Fibroblast of villous mesenchyme (primary cell): ENCODE measurements at regions not wholly inside any gene's neighbourhood (a gene's known extent, or its start where the extent isn't known, plus 50 kb on each side); places are given as distances from the start of the nearest gene placed in this dataset.

ENCODE experiments used
- DNase-seq: peaks from one replicate; pipeline ENCODE4 v3.0.0-alpha.2; 2010; ENCODE audit warnings: low read depth
- H3K4me3 ChIP-seq: 2 replicates; pipeline ENCODE4 v1.5.1; 2011; ENCODE audit warnings: low read depth, mild to moderate bottlenecking, low read length
- CTCF ChIP-seq: IDR thresholded peaks from 2 replicates; pipeline ENCODE4 v1.5.1; 2012; ENCODE audit warnings: low read depth, mild to moderate bottlenecking, low read length; ENCODE audit not compliant: insufficient read depth

DNA sequence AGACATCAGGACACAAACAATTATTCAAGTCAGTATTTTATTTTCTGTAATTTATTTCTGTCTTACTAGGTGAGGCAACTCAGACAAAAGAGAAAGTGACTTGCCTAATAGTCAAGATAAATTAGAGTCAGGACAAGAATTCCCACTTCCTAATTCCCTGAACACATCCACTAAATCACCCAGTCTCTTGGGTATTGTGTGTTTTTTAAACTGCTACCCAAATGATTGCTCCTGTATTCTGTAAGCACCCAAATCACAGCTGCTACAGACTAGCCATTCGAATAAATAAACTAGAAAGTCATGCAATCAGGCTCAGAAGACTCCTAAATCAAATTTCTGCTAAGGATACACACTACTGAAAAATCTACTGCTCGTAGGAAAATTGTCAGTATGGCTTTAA lies 263.0 kb downstream of the DUSP6 start:
- no peak overlapping the region for H3K4me3 ChIP-seq
- TF ChIP-seq CTCF: no peak
- no peak for DNase-seq

GRCh38 chr12:89087876-89088275 lies 264.4 kb downstream of the DUSP6 start:
- H3K4me3 ChIP-seq: no peak overlapping the region
- DNase-seq: no peak
- no peak for TF ChIP-seq CTCF

GRCh38 chr12:89087149-89087825 lies 265.0 kb downstream of the DUSP6 start:
- DNase-seq: no peak
- TF ChIP-seq CTCF: no peak

DNA sequence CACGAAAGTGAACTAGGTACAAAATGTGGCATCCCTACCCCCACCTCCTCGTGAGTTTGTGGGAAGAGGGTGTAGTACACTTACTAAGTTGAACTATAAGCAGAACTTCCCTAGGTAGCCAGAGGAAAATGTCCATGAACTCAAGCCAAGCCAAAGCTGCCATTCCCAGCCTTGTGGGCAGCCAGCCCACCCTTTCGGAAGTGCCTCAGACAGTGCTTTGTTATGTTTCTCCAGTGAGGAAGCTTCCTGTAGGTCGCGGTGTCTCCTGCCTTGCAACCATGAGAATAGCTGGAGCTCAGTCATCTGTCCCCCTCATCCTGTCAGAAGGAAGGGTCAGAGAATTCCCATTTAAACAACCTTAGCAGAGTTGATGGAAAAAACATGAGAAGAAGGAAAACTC lies 266.9 kb downstream of the DUSP6 start:
- TF ChIP-seq CTCF: no peak
- DNase-seq: no peak
- no peak overlapping the region for H3K4me3 ChIP-seq

More at GRCh38 chr12:89087149-89087825, 265.0 kb downstream of the DUSP6 start:
- H3K4me3 ChIP-seq: no peak overlapping the region

GRCh38 chr12:89084751-89085150 lies 267.6 kb downstream of the DUSP6 start:
- TF ChIP-seq CTCF: no peak
- peak; percentile 89 for DNase-seq

DNA sequence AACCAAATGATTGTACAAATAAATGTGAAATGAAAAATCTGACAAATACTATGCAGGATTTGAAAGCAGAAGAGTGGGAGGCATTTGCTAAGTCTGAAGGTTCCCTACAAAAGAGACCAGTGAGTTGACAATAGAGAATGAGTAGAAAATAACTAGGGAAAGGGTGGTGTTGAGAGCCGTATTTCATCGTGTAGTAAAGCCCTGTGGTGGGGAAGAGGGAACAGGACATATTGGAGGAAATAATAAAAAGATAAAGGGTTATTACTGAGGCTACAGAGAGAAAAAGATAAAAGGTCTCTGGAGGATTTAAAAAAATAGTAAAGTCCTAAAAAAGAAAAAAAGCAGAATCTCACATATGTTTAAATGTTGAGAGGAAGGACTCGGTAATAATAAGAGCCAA lies 268.8 kb downstream of the DUSP6 start:
- no peak for DNase-seq
- no peak overlapping the region for H3K4me3 ChIP-seq
- TF ChIP-seq CTCF: no peak

More at GRCh38 chr12:89084751-89085150, 267.6 kb downstream of the DUSP6 start:
- H3K4me3 ChIP-seq: no peak overlapping the region

- no peak for DNase-seq
- TF ChIP-seq CTCF: no peak
These were observed 269.9 kb downstream of the DUSP6 start for GRCh38 chr12:89082370-89082753.

More at GRCh38 chr12:89082370-89082753, 269.9 kb downstream of the DUSP6 start:
- no peak overlapping the region for H3K4me3 ChIP-seq
